Gastroesophageal sphincter (tissue), 4 donors: ENCODE measurements at regions not wholly inside any gene's neighbourhood (a gene's known extent, or its start where the extent isn't known, plus 50 kb on each side); places are given as distances from the start of the nearest gene placed in this dataset.

Experiments
- ATAC-seq: fragments of 150-250 bp; one replicate; pipeline ENCODE4 v1.9.1; 2016; ENCODE audit warnings: mild to moderate bottlenecking, moderate library complexity
- H3K27ac ChIP-seq, 4 donors: fragments of 200-600 bp; sonication (generic) in 3 of 4; 1 replicate in 3 of 4; 2 replicates in 1 of 4; pipeline ENCODE4 v1.5.1; 2016 to 2019
- H3K27me3 ChIP-seq: fragments of 200-600 bp; sonication (generic); one replicate; pipeline ENCODE4 v1.5.1; 2019
- H3K36me3 ChIP-seq, 2 donors: fragments of 200-600 bp; sonication (generic); one replicate each; pipeline ENCODE4 v1.5.1; 2019; ENCODE audit warnings: control low read depth in 1 of 2
- H3K4me1 ChIP-seq, 3 donors: fragments of 200-600 bp; sonication (generic); 1 replicate in 2 of 3; 2 replicates in 1 of 3; pipeline ENCODE4 v1.5.1; 2016 to 2019; ENCODE audit warnings: control low read depth in 2 of 3
- H3K4me3 ChIP-seq, 2 donors: fragments of 200-600 bp; sonication (generic); one replicate each; pipeline ENCODE4 v1.5.1; 2019; ENCODE audit warnings: mild to moderate bottlenecking in 1 of 2, moderate library complexity in 1 of 2
- H3K9me3 ChIP-seq, 3 donors: fragments of 200-600 bp; sonication (generic); one replicate each; pipeline ENCODE4 v1.5.1; 2017 to 2019; ENCODE audit warnings: control low read depth in 2 of 3
- EP300 ChIP-seq: sonication (generic); formaldehyde crosslinking; IDR thresholded peaks from one replicate; pipeline ENCODE4 v1.6.1; 2017; ENCODE audit warnings: antibody characterized with exemption, mild to moderate bottlenecking
- POLR2A ChIP-seq, 2 donors: fragments of 450-650 bp; IDR thresholded peaks; one replicate each; pipeline ENCODE4 v1.6.1; 2017; ENCODE audit warnings: antibody characterized with exemption in 2 of 2, mild to moderate bottlenecking in 2 of 2, moderate library complexity in 1 of 2
- POLR2AphosphoS5 ChIP-seq: sonication (generic); formaldehyde crosslinking; IDR thresholded peaks from one replicate; pipeline ENCODE4 v1.6.1; 2017; ENCODE audit warnings: antibody characterized with exemption
- WGBS, 2 donors: methylation state at CpG; one replicate each; pipeline ENCODE4 v1.1.5; 2018; ENCODE audit warnings: low coverage in 1 of 2; 5-methylcytosine and 5-hydroxymethylcytosine counted together
- TF ChIP-seq, protein P1 (sequence below), 4 experiments: fragments of 200-600 bp in 2 of 4; fragments of 450-650 bp in 2 of 4; sonication (generic) in 1 of 4; IDR thresholded peaks; one replicate each; pipeline ENCODE4 v1.5.1; 2017 to 2019; ENCODE audit warnings: antibody characterized with exemption in 4 of 4, mild to moderate bottlenecking in 2 of 4, moderate library complexity in 2 of 4

DNA sequence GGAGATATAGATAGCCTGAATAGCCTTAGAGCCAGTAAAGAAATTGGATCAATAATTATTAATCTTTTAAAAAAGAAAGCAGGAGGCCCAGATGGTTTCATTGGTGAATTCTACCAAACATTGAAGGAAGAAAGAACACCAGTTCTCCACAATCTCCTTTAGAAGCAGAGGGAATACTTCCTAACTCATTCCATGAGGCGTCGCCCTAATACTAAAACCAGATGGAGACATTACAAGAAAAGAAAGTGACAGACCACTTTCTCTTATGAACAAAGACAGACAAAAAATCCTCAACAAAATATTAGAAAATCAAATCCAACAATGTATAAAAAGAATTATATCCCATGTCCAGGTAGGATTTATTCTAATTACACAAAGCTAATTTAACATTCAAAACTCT lies 362.6 kb downstream of the BCAT1 start:
- WGBS, 2 donors: 86 to 91% methylated on average over 2 of the region's 2 CpGs
- Histone ChIP-seq H3K9me3 (no peaks in the 10 kb centered on the region), H3K4me3 (no peak overlapping the region), H3K27ac (no peak overlapping the region), H3K27me3 (no peaks in the 10 kb centered on the region), H3K4me1 (no peaks in the 10 kb centered on the region), H3K36me3 (no peaks in the 10 kb centered on the region)
- TF ChIP-seq POLR2AphosphoS5: no peak
- no peak for TF ChIP-seq EP300
- TF ChIP-seq POLR2A (IDR thresholded peaks at IDR 0.05): no peak
- TF ChIP-seq, protein P1, sequence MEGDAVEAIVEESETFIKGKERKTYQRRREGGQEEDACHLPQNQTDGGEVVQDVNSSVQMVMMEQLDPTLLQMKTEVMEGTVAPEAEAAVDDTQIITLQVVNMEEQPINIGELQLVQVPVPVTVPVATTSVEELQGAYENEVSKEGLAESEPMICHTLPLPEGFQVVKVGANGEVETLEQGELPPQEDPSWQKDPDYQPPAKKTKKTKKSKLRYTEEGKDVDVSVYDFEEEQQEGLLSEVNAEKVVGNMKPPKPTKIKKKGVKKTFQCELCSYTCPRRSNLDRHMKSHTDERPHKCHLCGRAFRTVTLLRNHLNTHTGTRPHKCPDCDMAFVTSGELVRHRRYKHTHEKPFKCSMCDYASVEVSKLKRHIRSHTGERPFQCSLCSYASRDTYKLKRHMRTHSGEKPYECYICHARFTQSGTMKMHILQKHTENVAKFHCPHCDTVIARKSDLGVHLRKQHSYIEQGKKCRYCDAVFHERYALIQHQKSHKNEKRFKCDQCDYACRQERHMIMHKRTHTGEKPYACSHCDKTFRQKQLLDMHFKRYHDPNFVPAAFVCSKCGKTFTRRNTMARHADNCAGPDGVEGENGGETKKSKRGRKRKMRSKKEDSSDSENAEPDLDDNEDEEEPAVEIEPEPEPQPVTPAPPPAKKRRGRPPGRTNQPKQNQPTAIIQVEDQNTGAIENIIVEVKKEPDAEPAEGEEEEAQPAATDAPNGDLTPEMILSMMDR (IDR thresholded peaks at IDR 0.05): no peak
- no peak for ATAC-seq

DNA sequence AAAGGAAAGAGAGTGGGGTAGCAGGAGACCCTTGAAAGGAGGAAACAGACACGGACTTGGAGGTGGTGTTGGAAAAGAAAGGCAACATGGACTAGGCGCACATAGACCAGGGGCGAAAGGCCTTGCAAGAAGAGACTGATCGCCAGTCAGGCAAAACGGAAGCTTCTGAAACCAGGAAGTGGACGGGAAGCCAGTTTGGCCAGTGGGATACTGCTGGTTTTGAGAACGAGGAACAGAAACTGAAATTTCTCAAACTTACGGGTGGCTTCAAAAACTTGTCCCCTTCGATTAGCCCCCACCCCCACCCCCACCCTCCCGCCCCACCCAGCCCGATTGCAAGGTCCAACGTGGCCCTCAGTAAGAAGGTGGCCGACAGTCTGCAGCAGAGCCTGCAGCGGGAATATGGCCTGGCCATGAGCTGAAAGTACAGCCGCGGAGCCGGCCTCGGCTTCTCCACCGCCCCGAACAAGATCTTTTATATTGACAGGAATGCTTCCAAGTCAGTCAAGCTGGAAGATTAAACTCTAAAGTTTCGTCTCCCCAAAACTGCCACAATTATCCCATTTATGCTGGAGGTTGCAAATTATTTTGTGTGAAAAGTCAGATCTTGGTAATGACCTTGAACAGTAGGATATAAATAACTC lies 364.7 kb downstream of the BCAT1 start:
- Histone ChIP-seq H3K36me3 (no peaks in the 10 kb centered on the region), H3K4me1 (no peaks in the 10 kb centered on the region), H3K9me3 (peaks cover 0 to 11% (median 0%) of the 10 kb centered on the region in 3 donors), H3K27ac (no peak overlapping the region), H3K4me3 (no peak overlapping the region), H3K27me3 (no peaks in the 10 kb centered on the region)
- TF ChIP-seq POLR2AphosphoS5: no peak
- no peak for TF ChIP-seq POLR2A (IDR thresholded peaks at IDR 0.05)
- TF ChIP-seq EP300: no peak
- TF ChIP-seq, protein P1 (IDR thresholded peaks at IDR 0.05): no peak
- no peak for ATAC-seq
- 87 to 93% methylated on average over 3 to 16 of the region's 21 CpGs for WGBS, 2 donors

DNA sequence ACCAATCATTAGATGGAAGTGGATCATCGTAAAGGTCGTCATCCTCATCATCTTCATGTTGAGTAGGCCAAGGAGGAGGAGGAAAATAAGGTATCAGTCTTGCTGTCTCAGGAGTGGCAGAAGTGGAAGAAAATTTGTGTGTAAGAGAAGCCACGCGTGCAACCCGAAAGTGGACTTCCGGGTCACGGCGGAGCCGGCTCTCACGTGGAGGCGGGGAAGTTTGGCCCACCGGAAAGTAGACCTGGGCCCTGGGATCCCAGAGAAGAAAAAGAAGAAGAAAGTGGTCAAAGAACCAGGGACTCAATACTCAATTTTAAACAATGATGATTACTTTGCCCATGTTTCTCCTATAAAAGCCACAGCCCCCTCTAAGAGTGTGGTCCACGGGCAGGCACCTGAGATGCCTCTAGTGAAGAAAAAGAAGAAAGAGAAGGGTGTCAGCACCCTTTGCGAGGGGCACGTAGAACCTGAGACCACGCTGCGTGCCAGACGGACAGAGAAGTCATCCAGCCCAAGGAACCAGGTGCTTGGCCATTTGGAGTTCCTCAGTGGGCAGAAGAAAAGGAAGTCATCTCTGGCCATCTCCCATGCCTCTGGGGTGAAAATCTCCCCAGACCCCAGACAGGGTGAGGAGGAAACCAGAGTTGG lies 365.8 kb downstream of the BCAT1 start:
- no peaks in the 10 kb centered on the region for H3K4me1 ChIP-seq
- no peaks in the 10 kb centered on the region for H3K36me3 ChIP-seq
- WGBS, 2 donors: 93 to 97% methylated on average over 7 to 18 of the region's 18 CpGs
- no peaks in the 10 kb centered on the region for H3K27me3 ChIP-seq
- TF ChIP-seq POLR2A (IDR thresholded peaks at IDR 0.05) (no peak), POLR2AphosphoS5 (no peak), EP300 (no peak)
- TF ChIP-seq, protein P1 (IDR thresholded peaks at IDR 0.05): no peak
- no peak overlapping the region for H3K4me3 ChIP-seq
- peaks cover 0 to 17% (median 0%) of the 10 kb centered on the region in 3 donors for H3K9me3 ChIP-seq
- H3K27ac ChIP-seq: no peak overlapping the region
- ATAC-seq: no peak

DNA sequence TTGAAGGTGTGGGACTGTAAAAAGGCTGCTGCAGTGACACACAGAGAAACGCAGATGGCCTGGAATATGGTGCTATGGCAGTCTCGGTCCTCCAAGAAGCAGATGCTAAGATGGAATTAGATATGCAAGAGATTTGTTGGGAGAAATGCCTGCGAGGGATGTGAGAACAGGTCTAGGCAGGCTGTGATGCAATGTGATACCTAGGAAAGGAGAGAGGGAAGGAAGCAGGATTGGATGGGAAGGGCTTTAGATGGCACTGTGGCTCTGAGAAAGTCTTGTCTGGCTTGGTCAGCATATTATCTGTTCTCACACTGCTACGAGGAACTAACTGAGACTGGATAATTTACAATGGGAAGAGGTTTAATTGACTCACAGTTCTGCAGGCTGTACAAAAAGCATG lies 374.4 kb downstream of the BCAT1 start:
- TF ChIP-seq POLR2A (IDR thresholded peaks at IDR 0.05) (no peak), POLR2AphosphoS5 (no peak), EP300 (no peak)
- TF ChIP-seq, protein P1 (IDR thresholded peaks at IDR 0.05): no peak
- Histone ChIP-seq H3K4me3 (no peak overlapping the region), H3K36me3 (no peaks in the 10 kb centered on the region), H3K27me3 (peaks cover 7% of the 10 kb centered on the region), H3K9me3 (peaks cover 0 to 10% (median 0%) of the 10 kb centered on the region in 3 donors), H3K4me1 (no peaks in the 10 kb centered on the region), H3K27ac (no peak overlapping the region)
- WGBS, 2 donors: 91 to 95% methylated on average over 4 of the region's 4 CpGs
- ATAC-seq: no peak

DNA sequence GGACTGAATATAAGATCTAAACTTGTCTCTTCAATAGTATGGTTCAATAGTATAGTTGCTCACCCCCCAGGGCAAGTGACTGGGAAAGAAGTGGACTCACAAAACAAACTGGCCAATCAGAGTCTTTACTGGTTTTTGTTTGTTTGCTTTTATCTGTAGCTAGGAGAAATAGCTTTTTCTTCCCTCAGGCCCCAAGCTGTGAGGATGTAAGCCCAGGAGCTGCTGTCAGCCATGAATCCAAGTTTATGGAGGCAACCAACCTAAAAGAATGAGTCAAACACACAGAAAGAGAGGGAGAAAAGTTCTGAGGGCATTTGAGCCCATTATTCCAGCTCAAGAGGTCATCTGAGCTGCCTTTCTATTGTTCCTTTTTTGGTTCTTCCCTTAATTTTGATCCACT lies 375.3 kb downstream of the BCAT1 start:
- H3K36me3 ChIP-seq: no peaks in the 10 kb centered on the region
- no peak overlapping the region for H3K27ac ChIP-seq
- H3K9me3 ChIP-seq: peaks cover 0 to 1% (median 0%) of the 10 kb centered on the region in 3 donors
- ATAC-seq: no peak
- no peak for TF ChIP-seq POLR2AphosphoS5
- no peak for TF ChIP-seq EP300
- no peak for TF ChIP-seq POLR2A (IDR thresholded peaks at IDR 0.05)
- TF ChIP-seq, protein P1 (IDR thresholded peaks at IDR 0.05): no peak
- H3K4me1 ChIP-seq: no peaks in the 10 kb centered on the region
- H3K4me3 ChIP-seq: no peak overlapping the region
- peaks cover 7% of the 10 kb centered on the region for H3K27me3 ChIP-seq
